ENCODE measurements at regions not wholly inside any gene's neighbourhood (a gene's known extent, or its start where the extent isn't known, plus 50 kb on each side); places are given as distances from the start of the nearest gene placed in this dataset.
"Not testable (repeated sequence)": the region's sequence is repeated elsewhere in the genome, so short reads cannot be mapped to it uniquely, and the experiment has no call there.

DNA sequence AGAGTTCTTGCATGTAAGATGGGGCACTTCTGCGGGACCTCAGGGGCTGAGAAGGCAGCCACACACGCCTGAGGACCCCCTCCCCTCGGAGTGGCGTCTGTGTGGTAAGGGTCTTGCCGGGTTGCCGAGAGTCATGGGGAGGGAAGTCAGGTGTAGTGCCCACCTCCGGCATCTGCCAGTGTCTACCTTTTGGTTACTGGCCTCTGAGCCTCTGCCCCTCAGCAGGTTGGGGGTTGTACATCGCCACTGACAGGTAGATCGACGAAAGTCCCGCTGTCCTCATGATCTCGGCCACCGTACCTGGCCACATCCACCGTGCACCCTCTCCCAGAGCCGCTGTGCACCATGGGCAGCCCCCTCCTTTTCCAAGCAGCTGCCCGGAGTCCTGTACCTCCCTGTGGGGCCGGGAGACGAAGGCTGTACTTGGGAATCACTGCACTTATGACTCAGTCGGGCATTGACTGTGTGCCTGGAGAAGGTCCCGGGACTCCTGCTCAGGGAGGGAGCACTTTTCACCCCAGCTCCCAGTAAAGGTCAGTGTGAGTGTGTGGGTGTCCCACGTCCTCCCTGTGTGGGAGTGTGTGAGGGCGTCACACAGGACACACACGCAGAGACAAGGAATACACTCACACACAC, 332.4 kb upstream of the MYT1L start:
- DNase-seq (ENCODE audit: low spot score) = no peak

DNA sequence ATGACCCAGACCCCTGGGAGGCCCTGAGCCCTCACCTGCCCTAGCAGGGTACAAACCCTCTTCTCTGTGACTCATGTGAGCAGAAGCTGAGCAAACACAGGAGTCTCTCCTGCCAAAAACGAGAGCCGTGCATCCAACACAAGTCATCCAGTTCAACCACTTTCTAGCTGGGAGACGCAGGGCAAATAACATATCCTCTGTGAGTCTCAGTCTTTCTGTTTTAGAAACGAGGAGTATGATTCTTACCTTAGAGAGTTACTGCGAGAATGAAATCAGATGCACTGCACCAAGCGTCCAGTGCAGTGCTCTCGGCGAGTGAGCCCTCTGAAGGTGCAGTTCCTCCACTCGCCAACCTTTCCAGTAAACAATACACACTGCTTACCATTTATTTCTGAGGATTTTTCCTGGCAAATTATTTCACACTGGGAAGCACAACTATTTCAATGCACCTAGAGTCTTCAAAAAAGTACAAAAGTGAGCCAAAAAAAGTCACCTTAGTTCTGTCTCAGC, 331.8 kb upstream of the MYT1L start:
- DNase-seq (ENCODE audit: low spot score) = no peak

DNA sequence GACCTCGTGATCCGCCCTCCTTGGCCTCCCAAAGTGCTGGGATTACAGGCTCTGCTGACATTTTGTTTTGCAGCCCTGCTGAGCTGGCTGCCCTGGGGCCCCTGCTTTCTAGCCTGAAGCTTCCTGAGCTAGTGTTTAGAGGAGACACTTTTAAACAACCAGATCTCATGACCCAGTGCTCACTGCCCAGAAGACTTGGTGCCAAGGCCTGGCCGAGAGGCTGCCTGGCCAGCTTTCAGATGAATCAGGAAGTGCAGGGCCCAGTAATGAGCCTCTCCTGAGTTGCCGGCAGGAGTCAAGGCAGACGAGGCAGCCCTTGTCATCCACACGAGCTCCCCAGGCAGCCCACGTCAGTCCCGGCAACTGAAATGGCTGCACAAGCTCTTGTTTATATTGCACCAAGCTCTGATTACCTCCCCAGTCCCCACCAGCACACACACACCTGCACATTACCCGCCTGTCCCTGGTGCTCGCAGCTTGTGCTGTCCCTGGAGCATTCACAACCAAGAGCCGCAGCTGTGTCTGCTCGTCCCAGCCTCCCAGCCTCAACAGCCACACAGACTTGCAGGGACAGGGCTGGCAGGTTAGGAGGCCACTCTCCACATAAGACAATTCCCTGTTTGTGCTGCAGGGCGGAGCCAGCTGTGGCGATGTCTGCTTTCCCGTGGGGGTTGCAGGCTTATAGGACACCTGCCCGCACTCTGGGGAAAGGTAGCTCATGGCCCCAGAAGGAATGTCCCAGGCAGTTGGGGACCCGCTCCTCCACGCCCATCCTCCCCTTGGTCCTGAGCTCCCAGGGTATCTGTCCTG, 331.2 kb upstream of the MYT1L start:
- no peak for DNase-seq (ENCODE audit: low spot score)

DNA sequence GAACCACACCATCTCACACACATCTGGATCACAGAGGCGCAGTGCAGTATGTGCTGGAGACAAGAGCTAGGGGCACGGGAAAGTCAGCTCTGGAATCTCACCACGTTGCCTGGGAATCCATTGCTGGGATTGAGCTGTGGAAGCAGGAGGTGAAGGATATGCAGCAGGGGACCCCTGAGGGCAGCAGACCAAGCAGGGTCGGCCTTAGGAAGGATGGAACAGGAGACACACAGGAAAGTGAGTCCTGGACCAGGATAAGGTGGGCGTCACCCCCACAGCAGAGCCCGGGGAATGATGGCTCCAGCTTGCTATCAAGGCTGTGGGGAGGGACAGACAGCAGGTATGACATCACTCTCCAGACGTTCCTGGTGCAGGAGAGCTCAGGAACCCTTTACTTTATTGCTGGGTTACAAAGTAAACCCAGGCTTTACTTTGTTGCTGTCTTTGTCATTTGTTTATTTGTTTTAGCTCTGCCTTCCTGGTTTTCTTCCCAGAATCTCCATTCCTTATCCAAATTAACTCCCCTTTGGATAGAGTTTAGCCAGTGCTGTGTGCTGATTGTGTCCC, 329.8 kb upstream of the MYT1L start:
- no peak for DNase-seq (ENCODE audit: low spot score)

DNA sequence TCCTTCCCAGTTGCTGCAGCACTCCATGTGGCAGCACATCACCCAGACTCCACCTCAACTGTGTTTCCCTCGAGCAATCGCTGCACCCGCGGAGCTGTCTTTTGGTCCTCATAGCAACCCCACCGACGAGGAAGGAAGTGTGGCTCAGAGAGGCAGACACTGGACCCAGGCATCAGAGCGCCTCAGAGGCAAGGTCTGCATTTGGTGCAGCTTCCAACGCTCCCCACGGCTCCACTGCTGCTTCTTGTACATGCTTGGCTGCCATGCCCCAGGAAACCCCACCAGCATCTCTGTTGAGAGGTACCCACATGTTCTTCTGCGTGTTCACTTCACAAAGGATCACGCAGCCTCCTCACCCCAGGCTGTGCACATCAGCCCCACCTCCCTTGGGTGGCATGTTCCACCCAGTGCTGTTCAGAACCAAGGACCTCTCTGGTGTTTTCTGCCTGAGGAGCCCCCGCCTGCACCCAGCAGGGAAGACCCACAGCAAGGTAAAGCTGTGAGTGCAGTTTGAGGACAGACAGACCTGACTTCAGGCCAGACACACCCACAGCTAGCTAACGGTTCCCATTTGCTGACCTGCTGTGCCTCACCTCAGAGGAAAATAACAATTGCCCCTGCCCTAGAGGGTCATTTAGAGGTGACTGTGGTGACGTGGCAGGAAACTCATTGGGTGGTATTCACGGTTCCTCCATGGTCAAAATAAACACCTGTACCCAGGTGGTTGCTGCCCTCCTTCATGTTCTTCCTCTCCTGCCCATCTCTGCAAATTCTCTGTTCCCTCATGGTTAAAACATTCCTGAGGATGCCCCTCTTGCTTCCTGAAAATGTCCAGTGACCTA, 326.3 kb upstream of the MYT1L start:
- DNase-seq (ENCODE audit: low spot score) = no peak

DNA sequence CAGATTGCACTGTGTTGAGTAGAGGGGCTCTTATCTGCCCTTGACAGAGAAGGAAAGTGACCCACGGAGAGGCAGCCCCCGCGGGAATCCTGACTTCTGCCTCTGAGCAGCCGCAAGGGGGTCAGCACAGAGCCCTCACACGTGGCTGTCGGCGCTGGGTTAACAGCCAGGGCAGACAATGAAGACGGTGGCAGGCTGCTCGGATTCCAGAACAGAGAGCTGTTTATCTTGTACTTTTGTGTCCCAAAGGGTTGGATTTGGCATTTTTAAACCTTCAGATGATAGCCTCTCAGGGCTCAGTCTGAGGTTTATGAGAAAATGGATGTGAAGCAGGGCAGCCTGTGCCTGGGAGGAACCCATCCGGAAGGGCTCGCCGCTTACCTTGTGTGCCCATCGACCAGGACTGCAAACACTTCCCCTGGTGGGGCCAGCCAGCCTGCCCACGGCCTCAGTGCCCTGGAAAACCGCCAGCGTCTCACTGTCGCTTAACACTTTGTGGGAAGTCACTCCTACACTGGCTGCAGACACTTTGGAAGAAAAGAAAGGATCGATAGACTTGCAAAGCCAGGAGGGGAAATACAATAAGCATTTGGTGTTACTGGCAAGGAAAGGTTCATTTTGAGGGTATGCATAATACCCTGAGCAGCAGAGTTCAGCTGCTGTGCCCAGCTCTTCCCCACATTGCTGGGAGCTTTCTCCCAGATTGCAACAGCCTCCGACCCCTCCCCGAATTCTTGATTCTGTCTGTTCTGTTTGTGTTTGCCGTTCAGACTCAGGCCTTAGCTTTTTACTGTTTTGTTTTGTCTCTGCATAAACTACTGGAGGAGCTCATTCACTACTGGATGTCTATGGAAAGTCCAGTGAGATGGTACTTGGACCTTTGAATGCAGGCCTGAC, 325.3 kb upstream of the MYT1L start:
- DNase-seq (ENCODE audit: low spot score) = no peak

DNA sequence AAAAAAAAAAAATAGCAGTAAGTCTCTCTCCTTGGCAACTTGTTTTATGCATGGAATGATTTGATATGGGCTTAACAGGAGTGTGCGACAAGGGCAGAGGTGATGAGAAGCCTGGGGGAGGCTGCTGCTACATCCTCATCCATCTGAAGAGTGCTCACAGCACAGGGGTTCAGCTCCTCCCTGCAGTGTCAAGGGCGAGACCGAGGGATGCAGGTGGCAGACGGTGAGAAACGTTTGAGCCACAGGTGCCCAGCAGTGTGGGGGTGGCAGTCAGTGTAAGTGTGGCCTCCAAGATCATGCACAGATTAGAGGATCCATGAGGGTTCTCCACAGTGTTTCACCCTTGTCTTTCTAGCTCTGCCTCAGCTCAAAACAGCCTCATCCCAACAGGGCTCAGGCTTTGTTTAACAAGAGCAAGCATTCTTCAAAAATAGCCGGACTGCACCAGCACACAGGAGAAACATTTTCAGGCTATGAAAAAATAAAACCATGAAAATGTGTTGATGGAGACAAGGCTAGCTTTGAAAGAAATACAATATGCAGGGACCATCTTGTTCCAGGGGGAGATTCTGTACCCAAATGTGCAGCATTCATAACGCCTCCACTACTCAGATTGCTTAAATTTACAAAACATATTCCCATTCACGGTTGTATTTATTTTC, 324.5 kb upstream of the MYT1L start:
- DNase-seq (ENCODE audit: low spot score) = no peak

DNA sequence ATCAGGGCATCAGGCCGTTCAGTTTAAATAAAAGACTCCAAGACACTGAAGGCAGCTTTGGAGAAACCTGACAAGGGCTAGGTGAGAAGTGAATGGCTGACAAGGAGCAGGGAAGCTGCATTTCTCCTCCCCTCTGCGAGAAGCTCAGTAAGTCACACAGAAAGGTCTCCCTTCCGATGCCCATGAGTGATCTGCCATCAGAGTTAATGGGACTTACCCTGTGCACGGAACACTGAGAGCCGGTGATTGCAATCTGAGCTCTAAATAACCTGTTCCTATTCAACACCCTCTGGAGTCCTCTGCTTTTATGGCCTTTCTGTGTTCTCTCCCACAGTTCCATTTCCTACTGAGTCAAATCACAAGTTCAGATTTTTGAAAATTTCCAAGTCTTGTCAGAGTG, 322.2 kb upstream of the MYT1L start:
- no peak for DNase-seq (ENCODE audit: low spot score)

DNA sequence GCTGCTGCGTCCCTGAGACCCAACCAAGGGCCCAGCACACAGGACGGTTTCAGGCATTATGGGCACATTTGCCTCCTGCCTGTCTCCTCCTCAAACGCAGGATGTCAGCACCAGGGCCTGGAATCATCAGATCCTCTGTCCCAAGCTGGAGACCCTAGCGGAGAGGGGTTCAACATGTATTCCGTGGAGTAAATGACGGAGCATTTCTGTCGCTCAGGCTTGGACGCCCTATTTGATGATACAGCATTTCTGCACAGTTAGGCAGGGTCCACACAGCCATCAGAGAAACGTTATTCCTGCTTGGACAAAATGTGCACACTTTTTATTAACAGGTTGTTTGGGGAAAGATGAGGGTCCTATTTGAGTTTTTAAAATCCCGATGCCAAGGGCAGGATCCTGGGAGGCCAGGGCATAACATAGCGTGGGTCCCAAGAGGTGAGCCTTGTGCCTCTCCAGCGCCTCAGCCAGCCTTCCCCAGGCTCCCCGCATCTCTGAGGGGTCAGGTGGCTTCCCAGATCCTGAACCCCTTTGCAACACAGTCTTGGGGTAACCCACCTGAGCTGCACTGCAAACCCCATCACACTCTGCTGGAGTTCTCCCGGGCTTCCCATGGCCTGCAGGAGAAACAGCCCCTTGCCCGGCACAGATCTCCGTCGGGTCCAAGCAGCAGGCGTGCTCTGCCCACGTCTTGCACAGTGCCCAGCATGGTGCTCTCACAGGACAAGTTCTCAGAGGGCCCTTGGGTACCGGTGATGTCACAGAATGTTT, 319.7 kb upstream of the MYT1L start:
- DNase-seq (ENCODE audit: low spot score) = no peak

DNA sequence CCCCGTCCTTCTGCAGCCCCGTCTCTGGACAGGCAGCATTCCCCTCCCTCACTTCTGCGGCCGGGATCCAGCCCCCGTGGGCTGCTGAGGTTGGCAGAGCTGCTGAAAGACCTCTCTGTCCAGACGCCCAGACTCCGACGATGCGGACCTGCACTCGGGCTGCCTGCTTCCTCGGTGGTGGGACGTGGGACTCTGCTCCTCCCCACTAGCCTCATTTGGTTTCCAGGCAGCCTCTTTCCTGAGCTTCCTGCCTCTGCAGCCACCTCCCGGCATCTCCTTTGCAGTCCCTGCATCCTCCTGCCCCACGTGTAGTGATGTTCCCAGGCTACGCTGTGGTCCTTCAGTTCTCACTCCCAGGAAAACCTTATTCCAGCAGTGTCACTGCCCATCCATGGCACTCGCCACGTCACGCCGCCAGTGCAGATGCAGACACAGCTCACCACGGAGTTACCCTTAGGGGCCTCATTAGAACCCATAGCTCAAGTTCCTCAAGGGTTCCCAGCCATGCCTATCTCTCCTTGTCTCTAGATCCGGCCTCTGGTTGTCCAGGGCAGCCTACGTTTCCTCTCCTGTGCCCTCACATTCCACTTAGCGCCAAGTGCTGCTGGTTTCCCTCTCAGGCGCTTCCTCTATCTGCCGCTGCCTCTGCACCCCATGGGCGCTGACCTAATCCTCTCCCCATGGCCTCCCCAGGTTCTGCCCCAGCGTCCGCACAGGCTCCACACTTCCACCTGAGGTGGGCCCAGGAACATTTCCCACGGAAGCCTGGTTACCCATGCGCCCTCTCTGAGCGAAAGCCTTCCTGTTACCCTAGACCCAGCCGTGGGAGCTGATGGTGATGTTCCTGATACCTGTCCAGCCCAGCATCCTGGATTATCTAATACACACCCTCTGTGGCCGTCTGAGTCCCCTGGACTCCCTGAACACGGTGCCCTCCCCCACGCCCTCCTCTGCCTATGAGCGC, 318.3 kb upstream of the MYT1L start:
- DNase-seq (ENCODE audit: low spot score) = no peak

DNA sequence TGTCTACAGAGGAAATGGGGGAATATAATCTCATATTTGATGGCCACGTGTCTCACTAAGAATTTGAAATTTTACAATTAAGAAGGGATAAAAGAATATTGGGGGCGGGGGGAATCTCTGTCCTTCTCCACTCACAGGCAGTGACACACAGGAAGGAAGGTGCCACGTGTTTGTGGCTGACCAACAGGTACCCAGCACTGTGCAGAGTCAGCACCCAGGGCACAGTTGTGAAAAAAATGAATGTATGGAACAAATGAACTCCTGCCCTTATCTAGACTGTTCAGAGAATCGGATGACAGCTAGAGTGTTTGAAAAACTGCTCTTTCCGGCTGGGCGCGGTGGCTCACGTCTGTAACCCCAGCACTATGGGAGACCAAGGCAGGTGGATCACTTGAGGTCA, 317.0 kb upstream of the MYT1L start:
- no peak for DNase-seq (ENCODE audit: low spot score)

DNA sequence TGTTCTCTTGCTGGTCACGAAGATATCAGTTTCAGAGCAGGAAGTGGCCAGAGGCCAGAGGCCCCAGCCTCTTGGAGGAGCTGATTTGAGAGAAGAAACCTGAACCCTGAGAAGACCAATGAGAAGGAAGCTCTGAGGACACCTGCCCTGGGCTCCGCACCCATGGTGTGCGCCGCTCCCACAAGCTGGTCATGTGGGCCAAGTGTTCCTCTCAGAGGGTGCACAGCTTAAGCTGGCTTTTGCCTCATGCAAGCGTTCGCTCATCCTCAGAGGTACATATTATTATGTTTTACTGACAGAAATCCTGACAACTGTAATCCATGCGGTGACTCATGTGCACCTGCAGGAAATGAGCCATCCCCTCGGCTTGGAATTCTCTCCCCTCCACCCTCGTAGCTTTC, 316.1 kb upstream of the MYT1L start:
- no peak for DNase-seq (ENCODE audit: low spot score)

DNA sequence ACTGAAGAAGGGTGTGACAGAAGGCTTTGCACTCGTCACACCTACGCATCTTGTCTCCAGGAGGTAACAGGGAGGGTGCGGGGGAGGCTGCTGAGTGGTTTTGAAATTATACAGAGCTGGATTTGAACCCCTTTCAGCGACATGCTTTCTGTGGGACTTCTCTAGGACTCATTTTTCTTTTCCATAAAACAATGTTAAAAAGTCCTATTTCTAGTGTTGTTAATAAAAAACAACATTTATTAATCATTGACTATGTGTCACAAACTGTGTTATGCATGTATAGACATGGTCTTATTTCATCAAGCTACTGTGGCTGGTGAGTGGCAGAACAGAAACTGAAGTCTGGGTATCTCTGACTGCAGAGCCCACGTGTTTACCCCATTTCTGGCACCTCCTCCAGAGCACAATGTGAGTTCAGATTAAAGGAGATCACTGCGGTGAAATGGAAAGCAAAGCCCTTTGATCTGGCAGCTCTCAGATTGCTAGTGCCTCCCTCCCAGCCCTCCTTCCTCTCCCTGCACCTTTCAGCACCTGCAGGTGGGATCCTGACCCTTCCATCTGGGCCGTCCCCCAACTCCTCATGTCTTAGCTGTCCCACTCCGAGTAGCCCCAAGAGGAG, 315.5 kb upstream of the MYT1L start:
- DNase-seq (ENCODE audit: low spot score) = peak; percentile 17

DNA sequence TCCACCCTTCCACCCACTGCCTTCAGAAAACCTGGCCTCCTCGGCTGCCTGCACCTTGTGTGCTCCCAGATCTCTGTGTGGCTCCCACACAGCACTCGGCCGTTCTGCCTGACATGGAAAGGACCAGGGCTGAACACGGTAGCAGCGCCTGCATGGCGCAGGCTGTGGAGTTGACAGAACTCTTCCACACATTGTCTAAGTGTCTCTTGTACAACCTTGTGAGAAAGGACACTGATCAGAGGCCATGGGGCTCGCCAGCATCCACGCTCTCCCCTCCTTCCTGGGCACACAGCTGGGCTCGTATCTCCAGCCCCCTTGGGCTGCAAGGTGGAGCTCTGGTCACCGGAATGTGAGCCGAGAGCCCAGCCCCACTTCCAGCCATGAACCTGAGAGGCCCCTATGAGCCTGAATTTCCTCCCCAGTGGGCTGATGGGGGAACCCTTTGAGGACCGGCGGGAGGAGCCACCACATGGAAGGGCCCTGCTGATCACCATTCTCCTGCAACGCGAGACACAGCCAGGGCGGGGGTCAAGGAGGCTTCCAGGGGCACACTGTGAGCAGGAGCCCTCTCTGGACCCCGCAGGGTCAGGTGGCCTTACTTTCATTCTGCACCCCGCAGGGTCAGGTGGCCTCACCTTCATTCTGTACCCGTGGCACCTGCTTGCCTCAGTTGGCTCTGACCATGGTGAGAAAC, 314.2 kb upstream of the MYT1L start:
- no peak for DNase-seq (ENCODE audit: low spot score)

DNA sequence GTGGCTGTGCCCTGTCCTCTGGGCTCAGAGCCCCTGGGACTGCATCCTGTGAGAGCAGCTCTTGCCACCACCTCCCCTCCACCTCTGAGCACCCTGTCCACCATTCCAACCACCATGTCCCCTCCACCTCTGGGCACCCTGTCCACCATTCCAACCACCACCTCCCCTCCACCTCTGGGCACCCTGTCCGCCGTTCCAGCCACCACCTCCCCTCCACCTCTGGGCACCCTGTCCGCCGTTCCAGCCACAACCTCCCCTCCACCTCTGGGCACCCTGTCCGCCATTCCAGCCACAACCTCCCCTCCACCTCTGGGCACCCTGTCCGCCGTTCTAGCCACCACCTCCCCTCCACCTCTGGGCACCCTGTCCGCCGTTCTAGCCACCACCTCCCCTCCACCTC, 313.7 kb upstream of the MYT1L start:
- not testable (repeated sequence) for DNase-seq (ENCODE audit: low spot score)

DNA sequence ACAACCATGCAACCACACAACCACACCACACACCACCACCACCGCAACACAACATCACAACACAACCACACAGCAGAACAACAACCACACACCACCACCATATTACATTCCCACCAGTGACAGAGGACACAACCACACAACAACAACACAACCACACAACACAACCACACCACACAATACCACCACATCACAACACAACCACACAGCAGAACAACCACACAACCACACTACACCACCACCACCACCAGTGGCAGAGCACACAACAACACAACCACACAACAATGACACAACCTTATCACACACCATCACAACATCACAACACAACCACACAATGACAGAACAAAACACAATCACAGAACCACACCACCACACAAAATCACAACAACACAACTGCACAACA, 313.0 kb upstream of the MYT1L start:
- no peak for DNase-seq (ENCODE audit: low spot score)

Measured in CD4-positive, alpha-beta T cell treated with Interleukin-15 for 4 hours (primary cell).